Activated CD8-positive, alpha-beta memory T cell treated with anti-CD3 and anti-CD28 coated beads, Interleukin-2, amount 10 ng/mL, durations not matched to agents 7 days and 5 days (primary cell): ENCODE measurements at regions not wholly inside any gene's neighbourhood (a gene's known extent, or its start where the extent isn't known, plus 50 kb on each side); places are given as distances from the start of the nearest gene placed in this dataset.
"Not testable (repeated sequence)": the region's sequence is repeated elsewhere in the genome, so short reads cannot be mapped to it uniquely, and the experiment has no call there.

Source experiments
- ATAC-seq: fragments of 150-1000 bp; cut with Tn5 transposase; one replicate; pipeline ENCODE4 v1.10.0; 2021; ENCODE audit warnings: moderate library complexity
- CTCF ChIA-PET: fragments of 350-600 bp; sonication (Branson Sonifier 250); formaldehyde crosslinking; loops from one replicate; lab custom pipeline; 2021; ENCODE audit warnings: antibody characterized with exemption; lab: Charles Lee
- DNase-seq: peaks from one replicate; pipeline ENCODE4 v3.0.0-alpha.2; 2020
- H3K27ac Mint-ChIP-seq: one replicate; pipeline ENCODE4 v1.8.0; 2021; ENCODE audit warnings: mild to moderate bottlenecking, mixed read lengths
- H3K27me3 Mint-ChIP-seq: one replicate; pipeline ENCODE4 v1.8.0; 2021; ENCODE audit warnings: mixed read lengths
- H3K36me3 Mint-ChIP-seq: one replicate; pipeline ENCODE4 v1.8.0; 2021; ENCODE audit warnings: mild to moderate bottlenecking, mixed read lengths
- H3K4me1 Mint-ChIP-seq: one replicate; pipeline ENCODE4 v1.8.0; 2021; ENCODE audit warnings: mixed read lengths
- H3K4me3 Mint-ChIP-seq: one replicate; pipeline ENCODE4 v1.8.0; 2021; ENCODE audit warnings: mild to moderate bottlenecking, moderate library complexity, mixed read lengths
- H3K9me3 Mint-ChIP-seq: one replicate; pipeline ENCODE4 v1.8.0; 2022; ENCODE audit warnings: low read depth, mixed read lengths

DNA sequence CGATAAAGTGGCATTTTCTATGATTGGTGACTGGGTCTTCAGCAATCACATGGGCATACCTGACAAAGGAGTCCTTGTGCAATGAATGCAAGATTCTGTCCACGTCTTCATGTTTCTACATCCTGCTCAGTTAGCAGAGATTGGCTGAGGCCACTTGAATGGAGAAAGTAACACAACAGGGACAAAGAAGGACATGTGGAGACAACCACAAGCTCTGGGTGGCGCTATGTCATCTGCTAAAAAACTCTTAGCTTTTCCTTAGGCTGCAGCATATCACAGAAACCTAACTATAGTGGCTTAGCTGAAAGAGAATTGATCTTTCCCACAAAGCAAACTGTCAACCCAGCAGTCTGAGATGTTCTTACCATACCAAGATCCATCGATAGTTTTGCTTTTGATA is 1109.7 kb downstream of the SOCS6 start:
- Mint-ChIP-seq H3K9me3 (peaks cover 8% of the 10 kb centered on the region), H3K4me3 (no peak overlapping the region), H3K4me1 (no peaks in the 10 kb centered on the region), H3K27ac (no peak overlapping the region), H3K36me3 (no peaks in the 10 kb centered on the region), H3K27me3 (no peaks in the 10 kb centered on the region)
- CTCF ChIA-PET: no interaction called here
- no peak for DNase-seq
- no peak for ATAC-seq

DNA sequence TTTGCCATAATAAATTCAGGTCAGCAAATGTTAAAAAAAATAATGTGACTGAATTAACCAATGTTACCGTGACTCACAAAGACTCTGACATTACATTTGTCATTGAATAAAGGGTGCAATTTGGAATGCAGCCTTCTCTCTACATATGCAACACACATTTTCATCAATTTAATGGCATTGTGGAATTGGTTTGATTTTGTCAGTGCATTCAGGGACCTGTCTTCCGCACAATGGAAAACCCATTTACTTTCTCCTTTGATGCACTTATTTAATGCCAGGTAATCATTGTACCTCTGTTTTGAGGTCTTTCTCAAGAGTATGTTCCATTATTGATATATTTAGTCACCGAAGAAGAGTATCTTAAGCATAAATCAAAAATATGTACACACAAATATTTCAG is 1099.3 kb downstream of the SOCS6 start:
- ATAC-seq (no peak), DNase-seq (no peak)
- Mint-ChIP-seq H3K9me3 (peaks cover 4% of the 10 kb centered on the region), H3K36me3 (no peaks in the 10 kb centered on the region), H3K4me1 (no peaks in the 10 kb centered on the region), H3K4me3 (no peak overlapping the region), H3K27ac (no peak overlapping the region), H3K27me3 (no peaks in the 10 kb centered on the region)
- CTCF ChIA-PET: no interaction called here

DNA sequence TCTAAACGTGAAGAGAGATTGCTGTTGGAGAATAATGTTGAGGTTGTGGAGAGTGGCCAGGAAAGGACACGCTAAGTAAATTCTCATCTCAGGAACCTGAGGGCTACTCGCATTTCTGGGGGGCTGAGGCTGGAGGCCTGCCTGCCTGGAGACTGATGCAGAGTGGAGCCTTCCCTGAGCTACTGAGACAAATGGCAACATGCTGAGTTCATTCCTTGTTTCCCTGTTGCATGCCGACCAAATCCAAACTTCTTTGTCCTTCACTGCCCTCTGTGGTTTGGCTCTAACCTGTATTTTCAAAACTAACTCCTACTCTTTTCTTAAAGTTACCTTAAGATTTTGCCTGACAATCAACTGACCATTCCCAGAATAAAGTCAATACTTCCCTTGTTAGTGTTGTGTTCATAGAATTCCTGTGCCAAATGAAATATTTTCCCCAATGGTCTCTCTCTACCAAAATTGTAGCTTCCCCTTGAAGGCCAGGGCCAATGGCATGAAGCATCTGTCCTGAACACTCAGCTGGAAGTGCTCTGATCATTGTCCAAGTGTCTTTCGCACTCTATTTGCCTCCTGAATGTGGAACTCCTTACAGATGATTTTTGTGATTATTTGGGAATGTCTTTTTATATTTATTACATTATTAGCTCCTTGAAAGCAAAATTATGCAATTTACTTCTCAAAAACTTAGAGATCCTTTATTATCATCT is 1085.6 kb downstream of the SOCS6 start:
- Mint-ChIP-seq H3K36me3 (no peaks in the 10 kb centered on the region), H3K27ac (no peak overlapping the region), H3K4me3 (no peak overlapping the region), H3K4me1 (no peaks in the 10 kb centered on the region), H3K9me3 (peaks cover 15% of the 10 kb centered on the region), H3K27me3 (no peaks in the 10 kb centered on the region)
- ATAC-seq (no peak), DNase-seq (no peak)
- CTCF ChIA-PET: no interaction called here

DNA sequence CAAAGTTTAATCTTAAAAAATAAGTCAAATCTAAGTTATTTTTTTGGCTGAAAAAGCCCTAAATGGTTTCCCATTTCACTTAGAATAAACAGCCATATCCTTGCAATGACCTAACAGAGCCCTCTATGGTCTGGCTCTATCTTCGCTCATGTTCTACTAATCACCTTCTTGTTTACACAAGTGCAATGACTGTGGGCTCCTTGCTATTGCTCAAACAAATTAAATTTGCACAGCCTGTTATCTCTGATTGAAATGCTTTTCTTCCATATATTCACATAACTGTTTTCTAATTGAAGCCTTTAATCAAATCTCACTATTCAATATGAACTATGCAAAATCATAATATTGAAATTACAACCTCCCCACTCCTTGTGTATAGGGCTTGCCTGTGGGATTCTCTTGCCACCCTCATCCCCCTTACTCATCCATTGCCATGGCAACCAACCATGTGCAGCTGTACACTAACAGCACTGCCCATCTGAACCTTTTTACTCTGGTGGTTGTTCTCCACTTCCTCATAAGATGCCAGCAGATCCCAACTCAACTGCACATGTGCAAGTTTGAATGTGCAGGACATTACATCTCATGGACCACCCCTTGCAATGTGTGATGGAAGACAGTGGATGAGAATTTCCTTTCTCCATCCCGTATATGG is 1083.2 kb downstream of the SOCS6 start:
- Mint-ChIP-seq H3K4me3 (no peak overlapping the region), H3K4me1 (no peaks in the 10 kb centered on the region), H3K36me3 (no peaks in the 10 kb centered on the region), H3K27me3 (no peaks in the 10 kb centered on the region), H3K27ac (no peak overlapping the region), H3K9me3 (peaks cover 19% of the 10 kb centered on the region)
- ATAC-seq: no peak
- CTCF ChIA-PET: no interaction called here
- no peak for DNase-seq

DNA sequence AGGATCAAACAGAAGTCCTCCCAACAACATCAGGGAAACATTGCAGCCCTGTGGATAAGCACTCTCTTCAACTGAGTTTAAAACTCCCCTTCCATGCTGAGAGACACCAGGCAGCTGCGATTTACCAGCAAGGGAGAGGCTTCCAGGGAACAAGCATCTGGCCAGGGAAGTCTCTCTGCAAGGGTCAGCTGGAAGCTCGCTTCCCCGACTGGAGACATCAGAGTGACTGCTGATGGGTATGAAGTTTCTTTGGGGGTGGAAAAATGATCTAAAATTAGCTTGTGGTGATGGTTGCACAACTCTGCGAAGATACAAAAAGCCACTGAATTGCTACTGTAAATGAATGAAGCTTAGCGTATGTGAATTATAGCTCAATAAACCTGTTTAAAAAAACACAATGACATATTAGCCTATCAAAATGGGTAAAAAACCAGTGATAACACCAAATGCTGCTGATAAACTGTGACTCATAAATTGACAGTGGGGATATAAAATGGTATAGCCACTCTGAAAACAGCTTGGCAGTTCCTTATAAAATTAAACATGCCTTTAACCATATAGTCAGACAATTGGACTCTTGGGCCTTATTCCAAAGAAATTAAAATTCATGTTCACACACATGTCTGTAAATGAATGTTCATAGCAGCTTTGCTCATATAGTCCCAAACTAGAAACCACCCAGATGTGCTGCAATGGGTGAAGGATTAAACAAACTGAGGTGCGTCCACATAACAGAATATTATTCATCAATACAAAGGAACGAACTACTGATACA is 1082.0 kb downstream of the SOCS6 start:
- DNase-seq (no peak), ATAC-seq (no peak)
- no peaks in the 10 kb centered on the region for H3K27me3 Mint-ChIP-seq
- H3K27ac Mint-ChIP-seq: no peak overlapping the region
- H3K36me3 Mint-ChIP-seq: no peaks in the 10 kb centered on the region
- H3K9me3 Mint-ChIP-seq: peaks cover 22% of the 10 kb centered on the region
- CTCF ChIA-PET: no interaction called here
- no peak overlapping the region for H3K4me3 Mint-ChIP-seq
- H3K4me1 Mint-ChIP-seq: no peaks in the 10 kb centered on the region

DNA sequence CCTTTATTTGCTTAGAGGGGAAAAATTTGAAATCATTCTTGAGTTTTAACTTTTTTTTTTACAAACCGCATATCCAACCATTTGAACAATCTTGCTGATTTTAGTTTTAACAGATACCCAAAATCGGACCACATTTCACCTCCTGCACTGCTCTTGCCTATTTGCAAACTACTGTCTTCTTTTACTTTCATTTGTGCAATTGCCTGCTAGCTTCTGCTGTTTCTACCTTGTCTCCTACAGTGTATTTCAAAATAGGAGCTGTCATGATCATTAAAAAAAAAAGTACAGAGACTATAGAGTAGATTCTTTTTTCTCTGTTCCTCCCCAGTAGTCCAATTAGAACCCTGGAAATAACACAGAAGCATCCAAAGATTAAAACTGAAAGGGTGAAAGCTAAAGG is 1081.2 kb downstream of the SOCS6 start:
- Mint-ChIP-seq H3K4me1 (no peaks in the 10 kb centered on the region), H3K4me3 (no peak overlapping the region), H3K36me3 (no peaks in the 10 kb centered on the region), H3K9me3 (peaks cover 22% of the 10 kb centered on the region), H3K27ac (no peak overlapping the region), H3K27me3 (no peaks in the 10 kb centered on the region)
- DNase-seq (no peak), ATAC-seq (no peak)
- CTCF ChIA-PET: no interaction called here

DNA sequence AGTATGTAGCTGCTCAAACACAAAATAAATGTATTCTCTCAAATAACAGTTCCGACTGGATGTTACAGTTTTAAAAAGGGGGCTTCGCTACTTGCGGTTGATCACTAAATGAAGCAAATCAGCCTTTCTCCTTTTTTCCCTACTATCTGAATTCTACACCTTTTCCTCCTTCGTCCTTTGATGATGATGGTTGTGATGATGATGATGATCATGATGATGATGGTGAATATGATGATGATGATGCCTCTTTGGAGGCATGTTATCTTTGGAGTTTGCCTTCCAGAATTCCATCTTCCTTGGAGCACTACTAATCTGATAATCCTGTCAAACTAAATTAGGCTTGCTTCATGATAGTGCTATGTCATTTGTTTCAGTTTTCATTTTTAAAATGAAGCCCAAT is 1073.3 kb downstream of the SOCS6 start:
- Mint-ChIP-seq H3K9me3 (peaks cover 6% of the 10 kb centered on the region), H3K36me3 (no peaks in the 10 kb centered on the region), H3K4me1 (no peaks in the 10 kb centered on the region), H3K27ac (no peak overlapping the region), H3K4me3 (no peak overlapping the region), H3K27me3 (no peaks in the 10 kb centered on the region)
- CTCF ChIA-PET: no interaction called here
- ATAC-seq (no peak), DNase-seq (no peak)

DNA sequence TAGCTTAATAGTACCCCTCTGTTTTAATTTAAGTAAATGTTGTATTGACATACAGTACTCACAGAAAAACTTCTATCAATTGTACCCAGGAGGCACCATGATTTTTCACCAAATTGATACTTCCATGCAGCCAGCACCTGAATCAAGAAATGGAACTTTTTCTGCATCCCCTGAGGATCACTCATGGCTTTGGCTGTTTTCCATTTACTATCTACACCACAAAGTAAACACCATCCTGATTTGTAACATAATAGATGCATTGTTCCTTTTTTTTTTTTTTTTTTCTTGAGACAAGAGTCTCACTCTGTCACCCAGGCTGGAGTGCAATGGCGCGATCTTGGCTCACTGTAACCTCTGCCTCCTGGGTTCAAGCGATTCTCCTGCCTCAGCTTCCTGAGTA is 1066.8 kb downstream of the SOCS6 start:
- not testable (repeated sequence) for ATAC-seq, H3K4me1 Mint-ChIP-seq

DNA sequence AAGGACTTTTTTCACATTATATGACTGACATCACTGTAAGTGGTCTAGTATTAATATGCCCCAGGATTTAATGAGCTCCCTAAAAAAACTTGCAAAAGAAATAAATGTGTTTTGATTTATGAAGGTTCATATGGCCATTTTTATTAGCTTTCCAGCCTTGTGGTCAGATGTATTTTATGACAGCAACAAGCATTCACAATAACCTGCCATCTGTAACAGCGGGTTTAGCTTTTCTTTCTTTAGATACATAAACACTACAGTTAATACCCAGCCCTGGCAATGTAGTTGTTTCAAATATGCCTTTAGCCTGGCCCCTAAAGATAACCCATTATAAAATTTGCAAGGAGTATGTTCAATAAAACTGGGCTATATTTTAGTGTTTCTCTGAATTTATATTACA is 1063.8 kb downstream of the SOCS6 start:
- no peaks in the 10 kb centered on the region for H3K4me1 Mint-ChIP-seq
- ATAC-seq (no peak), DNase-seq (no peak)
- CTCF ChIA-PET: no interaction called here
- no peaks in the 10 kb centered on the region for H3K9me3 Mint-ChIP-seq
- H3K27me3 Mint-ChIP-seq: no peaks in the 10 kb centered on the region
- no peak overlapping the region for H3K27ac Mint-ChIP-seq
- H3K4me3 Mint-ChIP-seq: no peak overlapping the region
- H3K36me3 Mint-ChIP-seq: no peaks in the 10 kb centered on the region

More for the DNA sequence above, 1066.8 kb downstream of the SOCS6 start:
- H3K36me3 Mint-ChIP-seq, H3K4me3 Mint-ChIP-seq, H3K9me3 Mint-ChIP-seq, H3K27me3 Mint-ChIP-seq, CTCF ChIA-PET, H3K27ac Mint-ChIP-seq, DNase-seq: not testable (repeated sequence)

DNA sequence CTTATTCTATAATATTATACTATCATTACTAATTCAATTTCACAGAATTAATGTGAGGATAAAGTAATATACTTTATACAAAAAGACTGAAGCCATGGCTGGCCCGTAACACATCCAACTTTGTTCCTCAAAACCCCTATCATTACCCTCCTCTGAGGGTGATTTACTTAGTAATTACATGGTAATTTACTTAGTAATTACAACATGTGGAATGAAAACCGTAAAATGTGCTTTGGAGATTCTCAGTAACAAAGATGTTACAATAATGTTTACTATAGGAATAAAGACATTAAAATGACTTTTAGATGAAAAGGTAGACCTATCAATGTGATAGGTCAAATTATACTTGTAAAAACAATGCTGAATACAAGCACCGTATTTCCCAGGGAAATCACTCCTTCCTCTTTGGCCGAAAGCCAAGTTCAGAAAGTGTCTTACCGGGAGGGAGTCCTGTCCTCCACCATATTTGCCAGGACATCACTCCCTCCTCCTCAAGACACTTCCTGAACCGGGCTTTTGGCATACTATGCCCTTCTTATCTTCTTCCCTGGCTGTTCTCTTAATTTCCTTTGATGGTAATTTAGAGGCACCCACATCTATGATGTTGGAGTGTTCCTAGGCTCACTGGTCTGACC is 1047.8 kb downstream of the SOCS6 start:
- CTCF ChIA-PET: no interaction called here
- Mint-ChIP-seq H3K9me3 (peaks cover 8% of the 10 kb centered on the region), H3K27ac (no peak overlapping the region), H3K36me3 (no peaks in the 10 kb centered on the region), H3K27me3 (no peaks in the 10 kb centered on the region), H3K4me3 (no peak overlapping the region), H3K4me1 (no peaks in the 10 kb centered on the region)
- ATAC-seq (no peak), DNase-seq (no peak)

DNA sequence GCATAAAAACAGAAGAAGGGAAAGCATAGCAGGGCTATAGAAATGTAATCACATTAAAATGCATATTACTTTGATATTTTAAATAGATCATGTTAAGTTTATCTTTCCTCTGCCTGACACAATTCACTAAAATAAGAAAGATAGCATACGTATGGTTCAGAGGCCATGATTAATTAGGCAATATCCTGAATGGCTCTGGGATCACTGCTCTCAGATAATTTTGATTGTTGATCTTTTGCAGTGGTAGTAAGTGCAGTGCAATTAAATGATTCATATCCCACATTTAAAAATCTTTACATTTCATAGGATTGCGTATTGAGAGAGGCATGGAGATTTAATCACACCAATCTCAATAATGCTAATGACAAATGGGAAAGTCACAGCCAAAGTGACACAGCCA is 1040.7 kb downstream of the SOCS6 start:
- ATAC-seq: no peak
- H3K4me1 Mint-ChIP-seq: no peaks in the 10 kb centered on the region
- no peaks in the 10 kb centered on the region for H3K36me3 Mint-ChIP-seq
- H3K27me3 Mint-ChIP-seq: no peaks in the 10 kb centered on the region
- DNase-seq: no peak
- peaks cover 8% of the 10 kb centered on the region for H3K9me3 Mint-ChIP-seq
- H3K27ac Mint-ChIP-seq: no peak overlapping the region
- CTCF ChIA-PET: no interaction called here
- H3K4me3 Mint-ChIP-seq: no peak overlapping the region

DNA sequence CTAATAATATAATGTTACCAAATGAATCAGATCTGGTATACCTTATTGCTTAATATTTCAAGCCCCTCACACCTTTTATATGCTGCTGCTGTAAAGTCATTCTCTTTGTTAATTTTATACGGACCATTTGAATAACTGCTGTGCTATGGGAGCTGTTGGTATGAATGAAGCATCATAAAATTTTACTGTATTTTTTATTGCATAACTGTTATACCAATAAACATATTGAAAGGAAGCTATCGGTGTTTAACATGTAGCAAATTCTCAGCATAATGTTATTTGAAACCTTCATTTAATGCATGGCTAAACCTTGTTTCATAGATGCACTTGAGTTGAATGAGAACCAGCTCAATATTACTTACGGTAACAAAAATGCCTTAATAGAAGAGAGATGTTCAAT is 1040.3 kb downstream of the SOCS6 start:
- DNase-seq (no peak), ATAC-seq (no peak)
- no peaks in the 10 kb centered on the region for H3K27me3 Mint-ChIP-seq
- H3K9me3 Mint-ChIP-seq: peaks cover 8% of the 10 kb centered on the region
- no peak overlapping the region for H3K4me3 Mint-ChIP-seq
- no peak overlapping the region for H3K27ac Mint-ChIP-seq
- CTCF ChIA-PET: no interaction called here
- H3K36me3 Mint-ChIP-seq: no peaks in the 10 kb centered on the region
- no peaks in the 10 kb centered on the region for H3K4me1 Mint-ChIP-seq

DNA sequence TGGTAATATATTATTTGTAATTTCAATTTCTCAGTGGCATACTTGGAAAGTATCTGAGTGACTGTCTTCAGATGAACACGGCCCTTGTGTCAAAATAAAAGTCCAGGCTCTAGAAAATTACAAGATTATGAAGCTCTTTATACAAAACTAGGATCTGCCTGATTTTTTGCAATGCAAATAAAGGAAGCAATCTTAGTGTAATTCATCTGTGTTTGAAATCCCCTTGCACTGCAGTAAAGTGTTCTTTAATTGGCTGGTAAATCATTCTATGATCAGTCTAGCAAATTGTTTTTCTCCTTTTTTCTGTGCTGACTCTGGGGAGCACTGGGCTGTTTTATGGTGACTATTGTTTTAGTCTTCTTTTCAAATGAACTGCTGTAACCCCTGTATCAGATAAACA is 1039.0 kb downstream of the SOCS6 start:
- DNase-seq (no peak), ATAC-seq (no peak)
- Mint-ChIP-seq H3K4me3 (no peak overlapping the region), H3K27me3 (no peaks in the 10 kb centered on the region), H3K4me1 (no peaks in the 10 kb centered on the region), H3K27ac (no peak overlapping the region), H3K36me3 (no peaks in the 10 kb centered on the region), H3K9me3 (peaks cover 8% of the 10 kb centered on the region)
- CTCF ChIA-PET: no interaction called here
